ENCODE measurements at regions not wholly inside any gene's neighbourhood (a gene's known extent, or its start where the extent isn't known, plus 50 kb on each side); places are given as distances from the start of the nearest gene placed in this dataset.

DNA sequence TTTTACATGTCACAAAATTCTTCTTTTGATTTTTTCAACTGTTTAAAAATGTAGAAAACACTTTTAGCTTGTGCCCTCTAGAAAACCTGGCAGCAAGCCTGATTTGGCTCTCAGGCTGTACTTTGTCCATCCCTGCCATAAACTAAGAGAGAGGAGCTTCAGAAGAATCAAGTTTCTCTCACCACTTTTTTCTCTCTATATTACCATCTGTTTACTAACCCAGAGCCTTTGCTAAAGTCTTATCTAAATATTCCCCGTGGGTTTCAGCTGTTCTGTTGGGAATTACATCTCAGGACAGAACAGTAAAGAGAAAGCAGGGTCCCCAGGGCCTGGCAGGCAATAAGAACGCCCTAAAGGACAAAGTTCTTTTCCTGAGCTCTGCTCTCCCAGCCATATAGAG lies 409.1 kb upstream of the CRIM1 start:
- Histone ChIP-seq H3K9me2 (replicated peaks; ENCODE audit: low read length) (no peaks in the 10 kb centered on the region), H3K9ac (ENCODE audit: low read length) (no peak overlapping the region), H3K27ac (ENCODE audit: low read length) (no peak overlapping the region), H2AFZ (ENCODE audit: low read length) (no peak overlapping the region), H3K9me3 (ENCODE audit: low read length) (no peaks in the 10 kb centered on the region), H3K4me2 (ENCODE audit: low read length) (no peak overlapping the region), H3K79me2 (ENCODE audit: low read length) (no peaks in the 10 kb centered on the region), H3K4me1 (ENCODE audit: insufficient read depth, low read length) (no peaks in the 10 kb centered on the region), H3K36me3 (ENCODE audit: low read depth, low read length) (no peaks in the 10 kb centered on the region), H3K27me3 (ENCODE audit: low read length) (peaks cover 44% of the 10 kb centered on the region), H3F3A (ENCODE audit: low read length, unreplicated experiment) (no peaks in the 10 kb centered on the region), H3K4me3 (ENCODE audit: low read length) (no peak overlapping the region), H4K20me1 (ENCODE audit: low read length) (no peaks in the 10 kb centered on the region)
- POLR2A ChIA-PET (ENCODE audit: unreplicated experiment) = no interaction called here
- CTCF ChIA-PET = no interaction called here
- no TSS peak for BruUV-seq (replicated peaks)
- intact Hi-C loops (cut with micrococcal nuclease) = no loop called here
- DNase-seq (no peak), ATAC-seq (no peak)
- no peak for TF ChIP-seq EZH2phosphoT487 (IDR thresholded peaks at IDR 0.05; ENCODE audit: borderline replicate concordance, low read length)
- TF ChIP-seq EZH2 (IDR thresholded peaks at IDR 0.05; ENCODE audit: low read length, unreplicated experiment) = no peak
- no peak for TF ChIP-seq CTCF (conservative IDR thresholded peaks at IDR 0.05; ENCODE audit: low read depth, low read length)

DNA sequence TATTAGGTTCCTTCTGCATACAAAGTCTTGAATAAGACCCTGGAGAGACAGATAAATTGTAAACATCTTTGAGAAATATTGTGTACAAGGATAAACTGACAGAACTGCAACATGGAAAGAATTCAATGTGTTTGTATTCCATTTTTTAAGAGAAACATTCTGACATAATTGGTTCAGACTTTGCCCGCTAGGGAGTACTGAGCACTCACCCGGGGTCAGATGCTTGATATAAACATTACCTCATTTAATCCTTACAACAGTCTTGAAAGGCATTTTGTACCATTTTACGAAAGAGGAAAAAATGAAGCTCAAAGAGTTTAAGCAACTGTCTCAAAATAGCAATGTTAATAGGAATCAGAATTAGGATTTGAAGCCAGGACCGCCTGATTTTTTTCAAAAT lies 416.7 kb upstream of the CRIM1 start:
- BruUV-seq (replicated peaks) = no TSS peak
- no peak for ATAC-seq
- POLR2A ChIA-PET (ENCODE audit: unreplicated experiment) = no interaction called here
- intact Hi-C loops (cut with micrococcal nuclease) = no loop called here
- Histone ChIP-seq H2AFZ (ENCODE audit: low read length) (no peak overlapping the region), H4K20me1 (ENCODE audit: low read length) (no peaks in the 10 kb centered on the region), H3K79me2 (ENCODE audit: low read length) (no peaks in the 10 kb centered on the region), H3F3A (ENCODE audit: low read length, unreplicated experiment) (no peaks in the 10 kb centered on the region), H3K27me3 (ENCODE audit: low read length) (peaks cover 27% of the 10 kb centered on the region), H3K9ac (ENCODE audit: low read length) (no peak overlapping the region), H3K4me2 (ENCODE audit: low read length) (no peak overlapping the region), H3K9me3 (ENCODE audit: low read length) (no peaks in the 10 kb centered on the region), H3K4me3 (ENCODE audit: low read length) (no peak overlapping the region), H3K4me1 (ENCODE audit: insufficient read depth, low read length) (no peaks in the 10 kb centered on the region), H3K36me3 (ENCODE audit: low read depth, low read length) (no peaks in the 10 kb centered on the region), H3K27ac (ENCODE audit: low read length) (no peak overlapping the region), H3K9me2 (replicated peaks; ENCODE audit: low read length) (no peaks in the 10 kb centered on the region)
- TF ChIP-seq CTCF (conservative IDR thresholded peaks at IDR 0.05; ENCODE audit: low read depth, low read length) (no peak), EZH2phosphoT487 (IDR thresholded peaks at IDR 0.05; ENCODE audit: borderline replicate concordance, low read length) (no peak), EZH2 (IDR thresholded peaks at IDR 0.05; ENCODE audit: low read length, unreplicated experiment) (no peak)
- no peak for DNase-seq
- CTCF ChIA-PET = no interaction called here

DNA sequence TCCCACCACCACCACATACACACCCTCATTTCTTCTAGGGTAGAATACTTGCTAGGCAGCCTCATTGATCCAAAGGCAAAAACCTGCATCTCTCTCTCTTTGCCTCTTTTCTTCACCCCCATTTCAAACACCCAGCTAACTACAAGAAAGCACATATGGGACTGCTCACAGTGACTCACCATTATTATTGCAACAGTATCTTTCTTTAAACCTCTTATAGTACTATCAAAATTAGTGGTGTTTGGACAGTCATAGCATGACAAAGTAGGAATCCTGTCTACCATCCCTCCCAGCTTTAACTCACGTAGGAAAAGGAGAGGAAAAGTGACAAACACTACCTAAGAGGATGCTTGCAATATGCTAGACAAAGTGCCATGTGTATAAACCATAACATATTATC lies 422.5 kb upstream of the CRIM1 start:
- no peak for ATAC-seq
- Histone ChIP-seq H3K4me3 (ENCODE audit: low read length) (no peak overlapping the region), H3K9me2 (replicated peaks; ENCODE audit: low read length) (no peaks in the 10 kb centered on the region), H3K4me2 (ENCODE audit: low read length) (no peak overlapping the region), H3K27me3 (ENCODE audit: low read length) (peaks cover 15% of the 10 kb centered on the region), H3K9ac (ENCODE audit: low read length) (no peak overlapping the region), H3K9me3 (ENCODE audit: low read length) (no peaks in the 10 kb centered on the region), H3K27ac (ENCODE audit: low read length) (no peak overlapping the region), H3F3A (ENCODE audit: low read length, unreplicated experiment) (no peaks in the 10 kb centered on the region), H4K20me1 (ENCODE audit: low read length) (no peaks in the 10 kb centered on the region), H3K36me3 (ENCODE audit: low read depth, low read length) (no peaks in the 10 kb centered on the region), H2AFZ (ENCODE audit: low read length) (no peak overlapping the region), H3K4me1 (ENCODE audit: insufficient read depth, low read length) (no peaks in the 10 kb centered on the region), H3K79me2 (ENCODE audit: low read length) (no peaks in the 10 kb centered on the region)
- ChIA-PET POLR2A (ENCODE audit: unreplicated experiment) (no interaction called here), CTCF (no interaction called here)
- no peak for TF ChIP-seq CTCF (conservative IDR thresholded peaks at IDR 0.05; ENCODE audit: low read depth, low read length)
- TF ChIP-seq EZH2 (IDR thresholded peaks at IDR 0.05; ENCODE audit: low read length, unreplicated experiment) = no peak
- TF ChIP-seq EZH2phosphoT487 (IDR thresholded peaks at IDR 0.05; ENCODE audit: borderline replicate concordance, low read length) = no peak
- BruUV-seq (replicated peaks) = no TSS peak
- intact Hi-C loops (cut with micrococcal nuclease) = no loop called here
- DNase-seq = no peak
